ENCODE measurements at regions not wholly inside any gene's neighbourhood (a gene's known extent, or its start where the extent isn't known, plus 50 kb on each side); places are given as distances from the start of the nearest gene placed in this dataset.

DNA sequence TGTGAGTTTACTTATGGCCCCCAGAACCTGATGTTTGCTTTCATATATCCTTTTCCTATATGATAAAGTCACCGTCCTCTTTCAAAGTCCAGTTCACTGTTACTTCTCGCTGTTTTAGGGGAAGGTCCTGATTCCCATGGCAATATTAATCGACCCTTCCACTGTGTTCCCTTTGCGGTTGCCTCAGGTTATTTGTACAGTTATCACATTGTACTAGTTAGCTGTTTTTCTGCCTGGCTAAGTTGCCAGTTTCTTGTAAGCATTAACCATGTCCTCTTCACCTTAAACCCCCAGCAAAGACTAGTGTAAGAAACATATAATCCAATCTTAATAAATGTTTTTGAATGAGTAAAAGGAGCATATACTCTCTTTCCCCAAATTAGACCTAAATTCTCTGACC lies 115.0 kb upstream of the PPFIA2 start:
- Histone ChIP-seq H3K36me3 (ENCODE audit: control insufficient read depth, insufficient read depth, low read length) (no peaks in the 10 kb centered on the region), H3K9ac (ENCODE audit: extremely low read depth, low read length, poor library complexity, severe bottlenecking) (no peak overlapping the region), H3K9me3 (ENCODE audit: control insufficient read depth, low read length) (peaks cover 9% of the 10 kb centered on the region), H3K27me3 (ENCODE audit: control insufficient read depth, insufficient read depth, low read length, poor library complexity, severe bottlenecking) (no peaks in the 10 kb centered on the region), H3K4me1 (ENCODE audit: control insufficient read depth, insufficient read depth, low read length) (no peaks in the 10 kb centered on the region), H3K4me3 (ENCODE audit: low read length) (no peak overlapping the region), H3K27ac (ENCODE audit: low read depth, low read length) (no peak overlapping the region)
- no peak overlapping the region for H3K4me3 Mint-ChIP-seq
- H3K4me1 Mint-ChIP-seq, result peaks cover 6% of the 10 kb centered on the region
- no peaks in the 10 kb centered on the region for H3K27me3 Mint-ChIP-seq (ENCODE audit: insufficient read depth)
- 92 to 100% methylated on average over 3 to 4 of the region's 4 CpGs for WGBS, 2 experiments (ENCODE audit: insufficient coverage in 1 of 2, insufficient read length in 1 of 2)
- H3K27ac Mint-ChIP-seq, result no peak overlapping the region
- H3K9me3 Mint-ChIP-seq, result peaks cover 5% of the 10 kb centered on the region
- DNase-seq, result no peak
- TF ChIP-seq, protein P1, sequence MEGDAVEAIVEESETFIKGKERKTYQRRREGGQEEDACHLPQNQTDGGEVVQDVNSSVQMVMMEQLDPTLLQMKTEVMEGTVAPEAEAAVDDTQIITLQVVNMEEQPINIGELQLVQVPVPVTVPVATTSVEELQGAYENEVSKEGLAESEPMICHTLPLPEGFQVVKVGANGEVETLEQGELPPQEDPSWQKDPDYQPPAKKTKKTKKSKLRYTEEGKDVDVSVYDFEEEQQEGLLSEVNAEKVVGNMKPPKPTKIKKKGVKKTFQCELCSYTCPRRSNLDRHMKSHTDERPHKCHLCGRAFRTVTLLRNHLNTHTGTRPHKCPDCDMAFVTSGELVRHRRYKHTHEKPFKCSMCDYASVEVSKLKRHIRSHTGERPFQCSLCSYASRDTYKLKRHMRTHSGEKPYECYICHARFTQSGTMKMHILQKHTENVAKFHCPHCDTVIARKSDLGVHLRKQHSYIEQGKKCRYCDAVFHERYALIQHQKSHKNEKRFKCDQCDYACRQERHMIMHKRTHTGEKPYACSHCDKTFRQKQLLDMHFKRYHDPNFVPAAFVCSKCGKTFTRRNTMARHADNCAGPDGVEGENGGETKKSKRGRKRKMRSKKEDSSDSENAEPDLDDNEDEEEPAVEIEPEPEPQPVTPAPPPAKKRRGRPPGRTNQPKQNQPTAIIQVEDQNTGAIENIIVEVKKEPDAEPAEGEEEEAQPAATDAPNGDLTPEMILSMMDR (conservative IDR thresholded peaks at IDR 0.05), result no peak
- peaks cover 3% of the 10 kb centered on the region for H3K36me3 Mint-ChIP-seq (ENCODE audit: low read depth)

DNA sequence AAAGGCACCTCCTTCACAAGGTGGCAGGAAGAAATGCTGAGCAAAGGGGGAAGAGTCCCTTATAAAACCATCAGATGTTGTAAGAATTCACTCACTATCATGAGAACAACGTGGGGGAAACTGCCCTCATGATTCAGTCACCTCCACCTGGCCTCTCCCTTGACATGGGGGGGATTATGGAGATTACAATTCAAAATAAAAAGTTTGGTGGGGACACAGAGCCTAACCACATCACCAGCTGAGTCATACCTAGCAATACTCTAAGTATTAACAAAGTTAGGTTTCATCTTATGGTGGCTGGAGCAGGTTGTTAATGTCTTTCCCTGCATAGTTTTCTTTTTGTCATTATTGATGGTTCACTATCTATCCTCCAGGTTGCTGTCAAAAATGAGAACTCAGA lies 113.2 kb upstream of the PPFIA2 start:
- no peaks in the 10 kb centered on the region for H3K4me1 ChIP-seq (ENCODE audit: control insufficient read depth, insufficient read depth, low read length)
- Mint-ChIP-seq H3K4me3 (no peak overlapping the region), H3K36me3 (ENCODE audit: low read depth) (peaks cover 3% of the 10 kb centered on the region), H3K27me3 (ENCODE audit: insufficient read depth) (no peaks in the 10 kb centered on the region), H3K27ac (no peak overlapping the region), H3K9me3 (peaks cover 5% of the 10 kb centered on the region), H3K4me1 (peaks cover 4% of the 10 kb centered on the region)
- DNase-seq, result no peak
- no peak overlapping the region for H3K27ac ChIP-seq (ENCODE audit: low read depth, low read length)
- TF ChIP-seq, protein P1 (conservative IDR thresholded peaks at IDR 0.05), result no peak
- H3K4me3 ChIP-seq (ENCODE audit: low read length), result no peak overlapping the region
- H3K9me3 ChIP-seq (ENCODE audit: control insufficient read depth, low read length), result peaks cover 9% of the 10 kb centered on the region
- 83% methylated on average over 1 of the region's 1 CpG; no CpG with 5 or more reads in 1 of the 2 experiments for WGBS, 2 experiments (ENCODE audit: insufficient coverage in 1 of 2, insufficient read length in 1 of 2)
- no peaks in the 10 kb centered on the region for H3K36me3 ChIP-seq (ENCODE audit: control insufficient read depth, insufficient read depth, low read length)
- no peaks in the 10 kb centered on the region for H3K27me3 ChIP-seq (ENCODE audit: control insufficient read depth, insufficient read depth, low read length, poor library complexity, severe bottlenecking)
- H3K9ac ChIP-seq (ENCODE audit: extremely low read depth, low read length, poor library complexity, severe bottlenecking), result no peak overlapping the region

DNA sequence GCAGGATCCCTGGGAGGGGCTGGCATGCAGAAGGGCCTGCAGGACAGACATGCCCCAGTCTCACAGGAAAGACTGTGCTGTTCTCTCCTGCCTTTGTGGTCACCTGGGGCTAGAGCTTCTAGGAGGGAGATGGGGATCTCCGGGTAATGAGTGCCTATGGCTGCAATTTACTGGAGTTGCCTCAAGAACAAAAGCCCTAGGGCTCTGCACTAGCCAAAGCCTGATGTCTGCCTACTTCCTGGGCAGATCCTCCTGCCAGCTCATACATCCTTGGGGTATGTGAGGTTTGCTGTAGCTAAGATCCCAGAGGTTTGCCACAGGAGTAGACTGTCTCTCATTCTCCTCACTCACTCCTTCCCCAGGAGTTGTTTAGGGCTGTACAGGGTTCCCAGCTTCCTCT lies 106.9 kb upstream of the PPFIA2 start:
- H3K9me3 Mint-ChIP-seq, result no peaks in the 10 kb centered on the region
- H3K4me1 ChIP-seq (ENCODE audit: control insufficient read depth, insufficient read depth, low read length), result no peaks in the 10 kb centered on the region
- peaks cover 19% of the 10 kb centered on the region for H3K4me1 Mint-ChIP-seq
- H3K36me3 ChIP-seq (ENCODE audit: control insufficient read depth, insufficient read depth, low read length), result no peaks in the 10 kb centered on the region
- no peak for DNase-seq
- H3K27me3 ChIP-seq (ENCODE audit: control insufficient read depth, insufficient read depth, low read length, poor library complexity, severe bottlenecking), result no peaks in the 10 kb centered on the region
- no peak overlapping the region for H3K27ac ChIP-seq (ENCODE audit: low read depth, low read length)
- 83% methylated on average over 1 of the region's 1 CpG; no CpG with 5 or more reads in 1 of the 2 experiments for WGBS, 2 experiments (ENCODE audit: insufficient coverage in 1 of 2, insufficient read length in 1 of 2)
- H3K27ac Mint-ChIP-seq, result no peak overlapping the region
- peaks cover 9% of the 10 kb centered on the region for H3K9me3 ChIP-seq (ENCODE audit: control insufficient read depth, low read length)
- H3K4me3 Mint-ChIP-seq, result no peak overlapping the region
- no peaks in the 10 kb centered on the region for H3K27me3 Mint-ChIP-seq (ENCODE audit: insufficient read depth)
- no peak overlapping the region for H3K4me3 ChIP-seq (ENCODE audit: low read length)
- H3K36me3 Mint-ChIP-seq (ENCODE audit: low read depth), result no peaks in the 10 kb centered on the region
- H3K9ac ChIP-seq (ENCODE audit: extremely low read depth, low read length, poor library complexity, severe bottlenecking), result no peak overlapping the region
- TF ChIP-seq, protein P1 (conservative IDR thresholded peaks at IDR 0.05), result no peak
